Transverse colon (tissue), 4 donors: ENCODE measurements at regions not wholly inside any gene's neighbourhood (a gene's known extent, or its start where the extent isn't known, plus 50 kb on each side); places are given as distances from the start of the nearest gene placed in this dataset.

ENCODE experiments used
- DNase-seq: peaks from one replicate; pipeline ENCODE4 v3.0.0-alpha.2; 2019
- H3K27ac ChIP-seq, 4 donors: fragments of 200-600 bp; sonication (generic); 2 replicates each; pipeline ENCODE4 v1.5.1; 2016 to 2018; ENCODE audit warnings: inconsistent platforms in 4 of 4
- H3K27me3 ChIP-seq: fragments of 200-600 bp; sonication (generic); 2 replicates; pipeline ENCODE4 v1.5.1; 2017; ENCODE audit warnings: inconsistent platforms
- H3K36me3 ChIP-seq, 4 donors: fragments of 200-600 bp; sonication (generic); 2 replicates each; pipeline ENCODE4 v1.5.1; 2017 to 2019; ENCODE audit warnings: inconsistent platforms in 4 of 4
- H3K4me1 ChIP-seq, 4 donors: fragments of 200-600 bp; sonication (generic); 2 replicates each; pipeline ENCODE4 v1.5.1; 2017 to 2020; ENCODE audit warnings: inconsistent platforms in 4 of 4
- H3K4me3 ChIP-seq, 4 donors: fragments of 200-600 bp; sonication (generic); 1 replicate in 1 of 4; 2 replicates in 3 of 4; pipeline versions ENCODE4 v1.5.1 to v1.6.1; 2017 to 2019; ENCODE audit warnings: inconsistent platforms in 4 of 4
- H3K9me3 ChIP-seq, 2 donors: fragments of 200-600 bp; sonication (generic); 2 replicates each; pipeline ENCODE4 v1.5.1; 2017 to 2019; ENCODE audit warnings: inconsistent platforms in 2 of 2
- EP300 ChIP-seq: sonication (generic); formaldehyde crosslinking; IDR thresholded peaks from one replicate; pipeline ENCODE4 v1.6.1; 2017; ENCODE audit warnings: antibody characterized with exemption, low read depth
- POLR2A ChIP-seq: fragments of 450-650 bp; IDR thresholded peaks from one replicate; pipeline ENCODE4 v1.6.1; 2016; ENCODE audit warnings: antibody characterized with exemption, mild to moderate bottlenecking, moderate library complexity
- POLR2AphosphoS5 ChIP-seq, 3 donors: sonication (generic); formaldehyde crosslinking; IDR thresholded peaks; one replicate each; pipeline ENCODE4 v1.6.1; 2016; ENCODE audit warnings: antibody characterized with exemption in 3 of 3
- WGBS, 2 donors: methylation state at CpG; one replicate each; pipeline ENCODE4 v1.1.5; 2018; ENCODE audit warnings: low coverage in 1 of 2; 5-methylcytosine and 5-hydroxymethylcytosine counted together
- in situ Hi-C, 4 donors: fragments of 200-750 bp; cut with MboI; loops; one replicate each; pipeline versions ENCODE4 v1.15.0 to v1.15.1; 2017; ENCODE audit warnings: low sequenced_read_pairs in 3 of 4, low pct_ligation_motif_present in 1 of 4, low pct_unique_long_range_greater_than_20kb in 1 of 4
- intact Hi-C: fragments of 100-400 bp; cut with DNase I; formaldehyde crosslinking; loops from one replicate; pipeline ENCODE4 v1.15.1; 2023; ENCODE audit warnings: low total_unique reads
- TF ChIP-seq, protein P1 (sequence below), 5 experiments: fragments of 200-600 bp in 3 of 5; fragments of 450-650 bp in 2 of 5; sonication (generic) in 3 of 5; IDR thresholded peaks; 1 replicate in 2 of 5; 2 replicates in 3 of 5; pipeline ENCODE4 v1.5.1; 2016 to 2017; ENCODE audit warnings: antibody characterized with exemption in 5 of 5, inconsistent platforms in 3 of 5, mild to moderate bottlenecking in 2 of 5, moderate library complexity in 1 of 5

DNA sequence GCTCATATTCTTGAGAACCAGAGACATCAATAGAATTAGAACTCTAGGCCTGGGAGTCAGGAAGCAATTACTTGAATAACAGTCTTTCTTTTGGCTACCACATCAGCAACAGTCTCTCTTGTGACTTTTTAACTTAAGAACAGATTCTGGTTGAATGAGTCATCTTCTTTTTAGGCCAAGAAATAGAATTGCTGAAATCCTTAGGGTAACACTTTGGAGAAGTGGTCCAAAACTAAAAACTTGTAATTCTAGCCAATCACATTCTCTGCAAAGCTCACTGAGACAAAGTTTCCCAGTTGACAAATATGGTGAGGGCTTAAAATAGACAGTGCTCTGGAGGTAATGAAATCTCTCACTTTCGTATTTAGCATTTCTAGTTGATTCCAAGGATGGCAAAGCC lies 238.0 kb downstream of the SHOX2 start:
- Histone ChIP-seq H3K27me3 (no peaks in the 10 kb centered on the region), H3K27ac (no peak overlapping the region)
- intact Hi-C loops, result no loop called here

DNA sequence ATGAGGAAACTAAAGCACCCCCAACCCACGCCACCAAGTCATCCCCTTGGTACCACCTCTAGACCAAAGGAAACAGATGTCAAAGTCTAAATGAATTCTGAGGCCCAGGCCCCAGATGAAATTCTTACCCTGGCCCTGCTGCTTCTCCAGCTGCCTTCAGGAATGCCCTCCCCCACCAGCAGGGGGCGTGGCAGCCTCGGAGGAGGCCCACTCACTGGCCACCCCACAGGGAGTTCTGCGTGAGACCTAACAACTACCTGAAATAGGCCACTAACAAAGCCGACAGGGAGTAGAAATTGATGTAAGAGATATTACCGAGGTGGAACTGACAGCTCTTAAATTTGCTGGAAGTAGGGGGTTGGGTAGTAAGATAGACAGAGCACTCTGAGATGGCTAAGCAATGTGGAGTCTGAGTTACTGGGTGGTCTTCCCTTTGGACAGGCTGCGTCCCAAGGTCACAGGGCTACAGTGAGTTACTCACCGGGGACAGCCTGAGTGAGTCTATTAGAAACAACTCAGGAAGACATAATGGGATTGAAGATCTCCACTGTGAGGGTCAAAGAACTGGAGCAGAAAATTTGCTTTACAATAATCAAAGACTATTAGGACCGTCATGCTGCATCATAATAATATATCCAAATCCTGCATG lies 240.7 kb downstream of the SHOX2 start:
- H3K9me3 ChIP-seq, result no peaks in the 10 kb centered on the region
- H3K27me3 ChIP-seq, result no peaks in the 10 kb centered on the region
- intact Hi-C loops, result no loop called here
- H3K4me1 ChIP-seq, result no peaks in the 10 kb centered on the region
- no peak overlapping the region for H3K4me3 ChIP-seq
- TF ChIP-seq, protein P1, sequence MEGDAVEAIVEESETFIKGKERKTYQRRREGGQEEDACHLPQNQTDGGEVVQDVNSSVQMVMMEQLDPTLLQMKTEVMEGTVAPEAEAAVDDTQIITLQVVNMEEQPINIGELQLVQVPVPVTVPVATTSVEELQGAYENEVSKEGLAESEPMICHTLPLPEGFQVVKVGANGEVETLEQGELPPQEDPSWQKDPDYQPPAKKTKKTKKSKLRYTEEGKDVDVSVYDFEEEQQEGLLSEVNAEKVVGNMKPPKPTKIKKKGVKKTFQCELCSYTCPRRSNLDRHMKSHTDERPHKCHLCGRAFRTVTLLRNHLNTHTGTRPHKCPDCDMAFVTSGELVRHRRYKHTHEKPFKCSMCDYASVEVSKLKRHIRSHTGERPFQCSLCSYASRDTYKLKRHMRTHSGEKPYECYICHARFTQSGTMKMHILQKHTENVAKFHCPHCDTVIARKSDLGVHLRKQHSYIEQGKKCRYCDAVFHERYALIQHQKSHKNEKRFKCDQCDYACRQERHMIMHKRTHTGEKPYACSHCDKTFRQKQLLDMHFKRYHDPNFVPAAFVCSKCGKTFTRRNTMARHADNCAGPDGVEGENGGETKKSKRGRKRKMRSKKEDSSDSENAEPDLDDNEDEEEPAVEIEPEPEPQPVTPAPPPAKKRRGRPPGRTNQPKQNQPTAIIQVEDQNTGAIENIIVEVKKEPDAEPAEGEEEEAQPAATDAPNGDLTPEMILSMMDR (IDR thresholded peaks at IDR 0.05), result peak; percentile 53 to 65 (median 57)
- no peak for TF ChIP-seq POLR2A
- 40 to 80% methylated on average over 2 to 9 of the region's 9 CpGs for WGBS, 2 donors
- peak; percentile 54 for DNase-seq
- in situ Hi-C loops, result loop anchor here in 2 of 4 donors (10.0 to 25.0 kb wide), 2 partner anchors 569 to 572 kb away; no protein-coding TSS in a partner anchor
- no peak overlapping the region for H3K27ac ChIP-seq
- H3K36me3 ChIP-seq, result no peaks in the 10 kb centered on the region

More for the DNA sequence above, 238.0 kb downstream of the SHOX2 start:
- no peaks in the 10 kb centered on the region for H3K36me3 ChIP-seq
- H3K9me3 ChIP-seq, result no peaks in the 10 kb centered on the region
- in situ Hi-C loops, result loop anchor here in 2 of 4 donors (10.0 to 25.0 kb wide), 2 partner anchors 567 to 569 kb away; no protein-coding TSS in a partner anchor
- TF ChIP-seq, protein P1 (IDR thresholded peaks at IDR 0.05), result no peak
- TF ChIP-seq POLR2A (no peak), EP300 (no peak), POLR2AphosphoS5 (IDR thresholded peaks at IDR 0.05) (no peak)
- 43 to 46% methylated on average over 1 of the region's 1 CpG for WGBS, 2 donors
- no peak for DNase-seq
- no peak overlapping the region for H3K4me3 ChIP-seq
- H3K4me1 ChIP-seq, result no peaks in the 10 kb centered on the region

DNA sequence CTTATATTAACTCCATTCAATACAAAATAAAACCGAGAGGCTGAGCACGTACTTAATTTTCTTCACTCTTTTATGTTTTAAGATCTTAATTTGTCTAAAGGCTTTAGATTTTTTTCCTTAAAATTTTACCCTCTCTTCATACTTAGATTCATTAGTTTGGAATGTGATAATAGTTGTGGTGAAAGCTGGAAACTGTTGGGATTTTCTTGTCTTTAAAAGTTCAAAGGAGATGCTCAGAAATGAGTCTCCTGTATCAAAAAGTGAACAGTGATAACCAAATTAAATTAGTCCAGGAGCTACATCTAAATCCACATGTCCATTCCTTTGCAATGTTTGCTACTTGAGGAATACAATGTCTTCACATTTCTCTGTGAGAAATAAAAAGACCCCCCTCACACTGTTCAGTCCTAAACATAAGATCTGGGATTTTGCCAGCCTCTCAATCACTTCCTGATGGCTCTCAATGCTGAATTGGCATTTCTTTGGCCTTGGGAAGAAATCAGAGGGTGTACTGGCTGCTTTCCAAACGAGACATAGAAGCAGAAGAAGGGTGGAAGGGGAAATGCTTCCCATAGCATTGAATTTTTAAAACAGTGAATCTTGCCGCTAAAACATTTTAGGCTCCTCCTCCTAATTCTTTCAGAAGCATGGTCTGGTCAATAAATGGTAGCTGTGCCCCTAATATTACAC lies 245.0 kb downstream of the SHOX2 start:
- no peaks in the 10 kb centered on the region for H3K4me1 ChIP-seq
- H3K36me3 ChIP-seq, result no peaks in the 10 kb centered on the region
- no peak for DNase-seq
- no peak overlapping the region for H3K4me3 ChIP-seq
- WGBS, 2 donors, result 71 to 89% methylated on average over 3 to 4 of the region's 4 CpGs
- intact Hi-C loops, result no loop called here
- in situ Hi-C loops, result loop anchor here in 2 of 4 donors (10.0 to 25.0 kb wide), 2 partner anchors 574 to 576 kb away; no protein-coding TSS in a partner anchor
- H3K27ac ChIP-seq, result no peak overlapping the region
- H3K9me3 ChIP-seq, result no peaks in the 10 kb centered on the region
- H3K27me3 ChIP-seq, result no peaks in the 10 kb centered on the region
- TF ChIP-seq EP300 (no peak), POLR2AphosphoS5 (IDR thresholded peaks at IDR 0.05) (no peak), POLR2A (no peak)
- TF ChIP-seq, protein P1 (IDR thresholded peaks at IDR 0.05), result no peak

DNA sequence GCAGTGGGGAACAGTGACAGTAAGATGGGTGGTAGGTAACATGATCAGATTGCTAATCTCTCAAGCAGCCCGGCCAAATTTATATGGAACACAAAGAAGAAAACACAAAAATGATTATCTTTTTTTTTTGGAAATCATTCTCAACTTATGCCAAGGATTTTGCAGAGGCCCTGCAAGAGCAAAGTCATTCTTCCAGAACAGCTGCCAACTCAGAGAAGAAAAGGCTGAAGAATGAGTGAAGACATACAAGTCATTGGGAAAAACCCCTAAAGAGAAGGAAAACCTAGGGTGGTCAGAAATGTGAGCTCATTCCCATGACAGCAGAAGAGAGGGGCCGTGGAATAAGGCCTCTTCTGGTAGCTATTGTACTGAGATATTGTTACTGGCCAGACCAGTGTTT lies 246.7 kb downstream of the SHOX2 start:
- no peak for DNase-seq
- Histone ChIP-seq H3K4me1 (no peaks in the 10 kb centered on the region), H3K9me3 (no peaks in the 10 kb centered on the region), H3K4me3 (no peak overlapping the region), H3K27ac (no peak overlapping the region), H3K36me3 (no peaks in the 10 kb centered on the region), H3K27me3 (no peaks in the 10 kb centered on the region)
- intact Hi-C loops, result no loop called here
- in situ Hi-C loops, result loop anchor here in 1 of 4 donors (25.0 kb wide), 1 partner anchor 578 kb away; no protein-coding TSS in a partner anchor
- TF ChIP-seq, protein P1 (IDR thresholded peaks at IDR 0.05), result no peak
- TF ChIP-seq POLR2A (no peak), EP300 (no peak), POLR2AphosphoS5 (IDR thresholded peaks at IDR 0.05) (no peak)
- WGBS, 2 donors, result 45 to 66% methylated on average over 2 of the region's 2 CpGs
